ENCODE measurements at regions not wholly inside any gene's neighbourhood (a gene's known extent, or its start where the extent isn't known, plus 50 kb on each side); places are given as distances from the start of the nearest gene placed in this dataset.

GRCh38 chr6:134607411-134607810 lies 289.5 kb upstream of the SGK1 start:
- TF ChIP-seq SMC3 (IDR thresholded peaks at IDR 0.05) (no peak), POLR2A (IDR thresholded peaks at IDR 0.05; ENCODE audit: low read length) (no peak), FOSL2 (IDR thresholded peaks at IDR 0.05) (no peak), FOSL2 (CRISPR knock-in tag; IDR thresholded peaks at IDR 0.05) (no peak), EP300 (IDR thresholded peaks at IDR 0.05) (no peak), SREBF2 (IDR thresholded peaks at IDR 0.05) (no peak), CTCF (IDR thresholded peaks at IDR 0.05) (no peak), ESRRA (IDR thresholded peaks at IDR 0.05; ENCODE audit: borderline replicate concordance, low read length) (no peak), CBX8 (IDR thresholded peaks at IDR 0.05) (no peak), CHD2 (IDR thresholded peaks at IDR 0.05; ENCODE audit: low read length, partially characterized antibody) (no peak)
- TF ChIP-seq, protein P1, sequence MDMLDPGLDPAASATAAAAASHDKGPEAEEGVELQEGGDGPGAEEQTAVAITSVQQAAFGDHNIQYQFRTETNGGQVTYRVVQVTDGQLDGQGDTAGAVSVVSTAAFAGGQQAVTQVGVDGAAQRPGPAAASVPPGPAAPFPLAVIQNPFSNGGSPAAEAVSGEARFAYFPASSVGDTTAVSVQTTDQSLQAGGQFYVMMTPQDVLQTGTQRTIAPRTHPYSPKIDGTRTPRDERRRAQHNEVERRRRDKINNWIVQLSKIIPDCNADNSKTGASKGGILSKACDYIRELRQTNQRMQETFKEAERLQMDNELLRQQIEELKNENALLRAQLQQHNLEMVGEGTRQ (IDR thresholded peaks at IDR 0.05) = no peak
